ENCODE measurements at regions not wholly inside any gene's neighbourhood (a gene's known extent, or its start where the extent isn't known, plus 50 kb on each side); places are given as distances from the start of the nearest gene placed in this dataset.

GRCh38 chr5:102040326-102040725 lies 255.8 kb downstream of the SLCO4C1 start:
- DNase-seq (ENCODE audit: insufficient read length) (no peak), FAIRE-seq (no peak)
- TF ChIP-seq POLR2AphosphoS5 (IDR thresholded peaks at IDR 0.05; ENCODE audit: low read depth, low read length) (no peak), TAF1 (IDR thresholded peaks at IDR 0.05; ENCODE audit: borderline replicate concordance, low read depth, low read length) (no peak), POLR2A (IDR thresholded peaks at IDR 0.05; ENCODE audit: low read depth, low read length) (no peak)

- FAIRE-seq (no peak), DNase-seq (ENCODE audit: insufficient read length) (no peak)
- TF ChIP-seq POLR2A (IDR thresholded peaks at IDR 0.05; ENCODE audit: low read depth, low read length) (no peak), POLR2AphosphoS5 (IDR thresholded peaks at IDR 0.05; ENCODE audit: low read depth, low read length) (no peak), TAF1 (IDR thresholded peaks at IDR 0.05; ENCODE audit: borderline replicate concordance, low read depth, low read length) (no peak)
Observed at GRCh38 chr5:102036927-102037326, 259.2 kb downstream of the SLCO4C1 start.

GRCh38 chr5:102031711-102032110 lies 264.4 kb downstream of the SLCO4C1 start:
- TF ChIP-seq POLR2AphosphoS5 (IDR thresholded peaks at IDR 0.05; ENCODE audit: low read depth, low read length) (no peak), TAF1 (IDR thresholded peaks at IDR 0.05; ENCODE audit: borderline replicate concordance, low read depth, low read length) (no peak), POLR2A (IDR thresholded peaks at IDR 0.05; ENCODE audit: low read depth, low read length) (no peak)
- FAIRE-seq (no peak), DNase-seq (ENCODE audit: insufficient read length) (no peak)

DNA sequence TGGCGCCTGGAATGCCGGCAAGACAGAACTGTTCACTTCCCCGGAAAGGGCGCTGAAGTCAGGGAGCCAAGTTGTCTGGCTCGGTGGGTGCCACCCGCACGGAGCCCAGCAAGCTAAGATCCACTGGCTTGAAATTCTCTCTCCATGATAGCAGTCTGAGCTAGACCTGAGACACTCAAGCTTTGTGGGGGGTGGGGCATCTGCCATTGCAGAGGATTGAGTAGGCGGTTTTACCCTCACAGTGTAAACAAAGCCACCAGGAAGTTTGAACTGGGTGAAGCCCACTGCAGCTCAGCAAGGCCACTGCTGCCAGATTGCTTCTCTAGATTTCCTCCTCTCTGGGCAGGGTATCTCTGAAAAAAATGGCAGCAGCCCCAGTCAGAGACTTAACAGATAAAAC lies 277.4 kb downstream of the SLCO4C1 start:
- DNase-seq (ENCODE audit: insufficient read length) (no peak), FAIRE-seq (no peak)
- TF ChIP-seq TAF1 (IDR thresholded peaks at IDR 0.05; ENCODE audit: borderline replicate concordance, low read depth, low read length) = no peak
- no peak for TF ChIP-seq POLR2AphosphoS5 (IDR thresholded peaks at IDR 0.05; ENCODE audit: low read depth, low read length)
- TF ChIP-seq POLR2A (IDR thresholded peaks at IDR 0.05; ENCODE audit: low read depth, low read length) = no peak

DNA sequence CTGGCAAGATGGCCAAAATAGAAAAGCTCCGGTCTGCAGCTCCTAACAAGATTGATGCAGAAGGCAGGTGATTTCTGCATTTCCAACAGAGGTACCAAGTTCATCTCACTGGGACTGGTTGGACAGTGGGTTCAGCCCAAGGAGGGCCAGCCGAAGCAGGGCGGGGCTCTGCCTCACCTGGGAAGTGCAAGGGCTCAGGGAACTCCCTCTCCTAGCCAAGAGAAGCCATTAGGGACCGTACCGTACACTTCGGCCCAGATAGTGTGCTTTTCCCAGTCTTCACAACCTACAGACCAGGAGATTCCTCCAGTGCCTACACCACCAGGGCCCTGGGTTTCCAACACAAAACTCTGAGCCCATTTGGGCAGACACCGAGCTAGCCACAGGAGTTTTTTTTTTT lies 277.8 kb downstream of the SLCO4C1 start:
- FAIRE-seq (no peak), DNase-seq (ENCODE audit: insufficient read length) (no peak)
- TF ChIP-seq TAF1 (IDR thresholded peaks at IDR 0.05; ENCODE audit: borderline replicate concordance, low read depth, low read length) (no peak), POLR2AphosphoS5 (IDR thresholded peaks at IDR 0.05; ENCODE audit: low read depth, low read length) (no peak), POLR2A (IDR thresholded peaks at IDR 0.05; ENCODE audit: low read depth, low read length) (no peak)

- DNase-seq (ENCODE audit: insufficient read length) = no peak
- TF ChIP-seq POLR2AphosphoS5 (IDR thresholded peaks at IDR 0.05; ENCODE audit: low read depth, low read length) (no peak), TAF1 (IDR thresholded peaks at IDR 0.05; ENCODE audit: borderline replicate concordance, low read depth, low read length) (no peak), POLR2A (IDR thresholded peaks at IDR 0.05; ENCODE audit: low read depth, low read length) (no peak)
- FAIRE-seq = no peak
Observed at GRCh38 chr5:102014371-102014770, 281.7 kb downstream of the SLCO4C1 start.

DNA sequence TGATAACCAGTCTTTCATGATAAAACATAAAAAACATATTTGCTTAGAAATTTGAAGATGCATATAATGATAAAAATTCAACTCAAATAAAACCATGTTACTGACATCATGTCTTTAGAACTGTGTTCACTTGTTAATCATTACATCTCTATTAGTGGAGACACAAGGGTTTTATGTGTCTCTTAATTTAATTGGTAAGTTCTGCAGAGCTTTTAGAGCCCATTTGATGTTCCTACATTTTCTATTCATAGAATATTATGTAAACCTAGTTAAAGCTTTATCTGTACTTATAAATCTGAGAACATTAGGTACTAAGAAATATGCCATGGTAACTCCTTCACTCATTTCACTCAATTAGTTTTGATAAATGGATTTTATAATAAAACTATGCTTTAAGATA lies 285.4 kb downstream of the SLCO4C1 start:
- TF ChIP-seq TAF1 (IDR thresholded peaks at IDR 0.05; ENCODE audit: borderline replicate concordance, low read depth, low read length) = no peak
- TF ChIP-seq POLR2AphosphoS5 (IDR thresholded peaks at IDR 0.05; ENCODE audit: low read depth, low read length) = no peak
- TF ChIP-seq POLR2A (IDR thresholded peaks at IDR 0.05; ENCODE audit: low read depth, low read length) = no peak
- FAIRE-seq = no peak

DNA sequence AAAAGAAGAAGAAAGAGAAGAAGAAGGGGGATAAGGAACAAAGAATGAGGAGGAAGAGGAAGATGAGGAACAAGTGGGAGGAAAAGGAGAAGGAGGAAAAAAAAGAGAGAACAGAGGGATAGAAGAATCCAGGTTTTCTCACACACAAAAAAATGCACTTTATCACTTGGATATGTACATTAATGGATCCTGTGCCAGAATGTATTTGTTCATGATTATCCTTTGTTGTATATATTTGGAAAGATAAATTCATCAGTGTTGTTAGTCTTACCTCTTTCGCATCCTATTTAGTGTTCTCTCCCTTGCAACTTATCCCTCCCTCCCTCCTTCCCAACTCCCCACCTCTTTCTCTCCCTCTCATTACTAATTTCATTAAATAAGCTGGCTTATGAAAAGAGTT lies 298.8 kb downstream of the SLCO4C1 start:
- DNase-seq (ENCODE audit: insufficient read length) (no peak), FAIRE-seq (no peak)
- no peak for TF ChIP-seq POLR2A (IDR thresholded peaks at IDR 0.05; ENCODE audit: low read depth, low read length)
- no peak for TF ChIP-seq TAF1 (IDR thresholded peaks at IDR 0.05; ENCODE audit: borderline replicate concordance, low read depth, low read length)
- no peak for TF ChIP-seq POLR2AphosphoS5 (IDR thresholded peaks at IDR 0.05; ENCODE audit: low read depth, low read length)

More for the DNA sequence above, 285.4 kb downstream of the SLCO4C1 start:
- DNase-seq (ENCODE audit: insufficient read length) = no peak

DNA sequence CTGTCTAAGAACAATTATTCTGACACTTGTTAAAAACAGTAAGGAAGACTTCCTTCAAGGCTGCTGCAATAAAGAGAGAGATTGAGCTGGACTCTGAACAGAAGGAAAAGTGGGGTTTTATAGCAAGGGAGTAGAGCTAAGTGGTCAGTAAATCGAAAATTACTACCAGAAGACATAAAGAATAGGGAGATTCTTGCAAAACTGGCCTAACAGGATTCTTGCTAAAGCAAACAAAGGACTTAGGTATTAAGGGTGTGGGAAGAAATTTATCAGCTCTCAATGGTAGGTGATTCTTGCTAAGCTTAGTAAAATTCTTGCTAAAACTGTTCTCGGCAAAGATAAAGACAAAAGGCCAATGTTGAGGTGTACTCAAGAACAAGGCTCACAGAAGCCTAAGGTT lies 300.5 kb downstream of the SLCO4C1 start:
- FAIRE-seq = no peak
- no peak for DNase-seq (ENCODE audit: insufficient read length)
- TF ChIP-seq POLR2A (IDR thresholded peaks at IDR 0.05; ENCODE audit: low read depth, low read length) = no peak
- no peak for TF ChIP-seq POLR2AphosphoS5 (IDR thresholded peaks at IDR 0.05; ENCODE audit: low read depth, low read length)
- TF ChIP-seq TAF1 (IDR thresholded peaks at IDR 0.05; ENCODE audit: borderline replicate concordance, low read depth, low read length) = no peak

GRCh38 chr5:101991486-101991885 lies 304.6 kb downstream of the SLCO4C1 start:
- TF ChIP-seq POLR2AphosphoS5 (IDR thresholded peaks at IDR 0.05; ENCODE audit: low read depth, low read length) (no peak), POLR2A (IDR thresholded peaks at IDR 0.05; ENCODE audit: low read depth, low read length) (no peak), TAF1 (IDR thresholded peaks at IDR 0.05; ENCODE audit: borderline replicate concordance, low read depth, low read length) (no peak)
- DNase-seq (ENCODE audit: insufficient read length) (no peak), FAIRE-seq (no peak)

DNA sequence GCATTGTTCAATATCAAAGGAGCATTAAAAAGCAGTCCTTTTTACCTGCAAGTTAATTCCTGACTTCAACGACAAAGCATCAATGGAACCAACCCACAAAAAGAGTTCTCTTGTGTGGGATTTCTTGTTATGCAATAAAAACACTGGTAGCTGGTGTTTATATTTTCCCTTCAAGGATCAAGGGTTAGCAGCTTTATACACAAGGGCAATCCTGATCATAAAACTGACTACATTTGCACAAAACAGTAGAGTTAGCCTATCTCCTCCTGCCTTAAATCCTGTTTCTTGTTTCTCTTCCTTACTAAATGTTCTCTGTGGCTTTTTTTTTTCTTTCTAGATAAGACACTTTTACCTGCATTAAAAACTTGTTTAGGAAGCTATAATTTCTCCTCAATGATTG lies 306.4 kb downstream of the SLCO4C1 start:
- no peak for FAIRE-seq
- no peak for DNase-seq (ENCODE audit: insufficient read length)

DNA sequence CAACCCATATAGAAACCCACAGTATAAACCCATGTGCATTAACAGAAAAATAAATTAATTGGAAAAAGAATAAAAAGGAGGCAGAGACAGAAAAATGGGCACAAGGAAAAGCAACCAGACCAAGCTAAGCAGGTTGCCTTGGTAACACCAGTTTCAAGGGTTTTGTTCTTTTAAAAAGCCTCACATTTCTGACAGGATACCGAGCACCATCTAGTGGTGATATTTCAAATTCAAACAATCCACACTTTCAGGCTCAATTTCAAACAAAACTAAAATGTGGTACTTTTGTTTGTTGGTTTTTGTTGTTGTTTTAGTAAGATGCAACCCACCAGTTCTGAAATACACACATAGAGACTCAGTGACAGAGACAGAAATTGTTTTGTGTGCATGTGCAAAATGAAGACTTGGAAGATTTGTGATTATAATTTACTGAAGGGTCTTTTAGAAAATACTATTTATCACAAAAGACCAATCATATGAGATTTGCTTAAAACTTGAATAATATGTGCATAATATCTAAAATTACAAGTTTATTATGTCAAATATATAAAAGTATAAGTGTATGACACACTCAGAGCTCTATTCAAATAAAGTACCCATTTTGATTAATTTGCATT lies 318.2 kb downstream of the SLCO4C1 start:
- no peak for TF ChIP-seq POLR2A (IDR thresholded peaks at IDR 0.05; ENCODE audit: low read depth, low read length)
- no peak for TF ChIP-seq POLR2AphosphoS5 (IDR thresholded peaks at IDR 0.05; ENCODE audit: low read depth, low read length)
- TF ChIP-seq TAF1 (IDR thresholded peaks at IDR 0.05; ENCODE audit: borderline replicate concordance, low read depth, low read length) = no peak
- FAIRE-seq (peak; percentile 72), DNase-seq (ENCODE audit: insufficient read length) (peak; percentile 15)

More for the DNA sequence above, 306.4 kb downstream of the SLCO4C1 start:
- TF ChIP-seq TAF1 (IDR thresholded peaks at IDR 0.05; ENCODE audit: borderline replicate concordance, low read depth, low read length) = no peak
- TF ChIP-seq POLR2AphosphoS5 (IDR thresholded peaks at IDR 0.05; ENCODE audit: low read depth, low read length) = no peak
- TF ChIP-seq POLR2A (IDR thresholded peaks at IDR 0.05; ENCODE audit: low read depth, low read length) = no peak
